ENCODE measurements at regions not wholly inside any gene's neighbourhood (a gene's known extent, or its start where the extent isn't known, plus 50 kb on each side); places are given as distances from the start of the nearest gene placed in this dataset.
"Not testable (repeated sequence)": the region's sequence is repeated elsewhere in the genome, so short reads cannot be mapped to it uniquely, and the experiment has no call there.

DNA sequence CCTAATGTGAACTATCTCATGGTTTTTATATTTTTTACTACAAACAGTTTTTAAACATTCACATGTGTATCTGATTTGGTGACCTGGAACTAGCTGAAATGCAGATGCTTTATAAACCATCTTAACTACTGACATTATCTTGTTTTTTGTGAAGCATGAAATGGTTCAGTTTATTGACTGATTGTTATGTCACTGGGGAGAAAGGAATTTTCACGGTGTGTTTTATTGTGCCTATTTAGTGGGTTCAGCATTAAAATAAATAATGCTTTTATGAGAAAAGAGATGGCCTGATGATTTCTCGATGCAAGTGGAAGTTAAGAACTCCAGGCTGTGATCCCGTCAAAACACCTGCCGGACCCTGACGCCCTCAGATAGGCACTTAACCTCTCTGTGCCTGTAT, 79.9 kb upstream of the KIF26B start:
- H3K27me3 ChIP-seq (replicated peaks; ENCODE audit: control insufficient read depth, insufficient read depth, low read length), result no peaks in the 10 kb centered on the region
- H3K36me3 ChIP-seq (ENCODE audit: control insufficient read depth, insufficient read depth, low read length), result no peaks in the 10 kb centered on the region
- no peak for DNase-seq (ENCODE audit: extremely low read depth, insufficient read length)
- TF ChIP-seq, protein P1, sequence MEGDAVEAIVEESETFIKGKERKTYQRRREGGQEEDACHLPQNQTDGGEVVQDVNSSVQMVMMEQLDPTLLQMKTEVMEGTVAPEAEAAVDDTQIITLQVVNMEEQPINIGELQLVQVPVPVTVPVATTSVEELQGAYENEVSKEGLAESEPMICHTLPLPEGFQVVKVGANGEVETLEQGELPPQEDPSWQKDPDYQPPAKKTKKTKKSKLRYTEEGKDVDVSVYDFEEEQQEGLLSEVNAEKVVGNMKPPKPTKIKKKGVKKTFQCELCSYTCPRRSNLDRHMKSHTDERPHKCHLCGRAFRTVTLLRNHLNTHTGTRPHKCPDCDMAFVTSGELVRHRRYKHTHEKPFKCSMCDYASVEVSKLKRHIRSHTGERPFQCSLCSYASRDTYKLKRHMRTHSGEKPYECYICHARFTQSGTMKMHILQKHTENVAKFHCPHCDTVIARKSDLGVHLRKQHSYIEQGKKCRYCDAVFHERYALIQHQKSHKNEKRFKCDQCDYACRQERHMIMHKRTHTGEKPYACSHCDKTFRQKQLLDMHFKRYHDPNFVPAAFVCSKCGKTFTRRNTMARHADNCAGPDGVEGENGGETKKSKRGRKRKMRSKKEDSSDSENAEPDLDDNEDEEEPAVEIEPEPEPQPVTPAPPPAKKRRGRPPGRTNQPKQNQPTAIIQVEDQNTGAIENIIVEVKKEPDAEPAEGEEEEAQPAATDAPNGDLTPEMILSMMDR (IDR thresholded peaks at IDR 0.05; ENCODE audit: insufficient read depth, low read length, poor library complexity, severe bottlenecking), result no peak
- no peak overlapping the region for H3K4me3 ChIP-seq (replicated peaks; ENCODE audit: low read depth, low read length)

DNA sequence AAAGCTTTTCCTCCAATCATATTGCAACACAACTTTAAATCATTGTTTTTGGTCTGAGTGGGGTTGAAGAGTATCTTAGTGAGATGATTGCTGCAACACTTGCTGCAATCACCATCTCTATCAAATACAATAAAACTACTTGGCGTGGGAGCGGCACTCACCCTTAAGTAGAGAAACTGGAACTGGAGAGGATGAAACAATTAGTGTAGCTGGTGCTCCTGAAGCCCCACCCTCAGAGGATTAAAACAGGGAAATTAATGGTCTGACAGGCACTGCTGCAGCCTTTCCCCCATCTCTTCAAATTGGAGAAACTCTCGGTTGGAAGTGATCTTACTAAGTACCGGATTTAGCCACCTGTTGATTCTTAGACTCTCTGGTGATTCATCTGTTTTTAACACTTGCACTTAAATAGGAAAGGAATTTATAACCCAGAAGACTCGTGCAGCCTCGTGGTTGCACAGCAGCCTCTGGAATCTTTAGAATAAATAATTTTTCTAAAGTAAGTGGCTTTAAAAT, 80.5 kb upstream of the KIF26B start:
- TF ChIP-seq, protein P1 (IDR thresholded peaks at IDR 0.05; ENCODE audit: insufficient read depth, low read length, poor library complexity, severe bottlenecking), result no peak
- Histone ChIP-seq H3K27me3 (replicated peaks; ENCODE audit: control insufficient read depth, insufficient read depth, low read length) (no peaks in the 10 kb centered on the region), H3K4me3 (replicated peaks; ENCODE audit: low read depth, low read length) (no peak overlapping the region), H3K36me3 (ENCODE audit: control insufficient read depth, insufficient read depth, low read length) (no peaks in the 10 kb centered on the region)
- no peak for DNase-seq (ENCODE audit: extremely low read depth, insufficient read length)

DNA sequence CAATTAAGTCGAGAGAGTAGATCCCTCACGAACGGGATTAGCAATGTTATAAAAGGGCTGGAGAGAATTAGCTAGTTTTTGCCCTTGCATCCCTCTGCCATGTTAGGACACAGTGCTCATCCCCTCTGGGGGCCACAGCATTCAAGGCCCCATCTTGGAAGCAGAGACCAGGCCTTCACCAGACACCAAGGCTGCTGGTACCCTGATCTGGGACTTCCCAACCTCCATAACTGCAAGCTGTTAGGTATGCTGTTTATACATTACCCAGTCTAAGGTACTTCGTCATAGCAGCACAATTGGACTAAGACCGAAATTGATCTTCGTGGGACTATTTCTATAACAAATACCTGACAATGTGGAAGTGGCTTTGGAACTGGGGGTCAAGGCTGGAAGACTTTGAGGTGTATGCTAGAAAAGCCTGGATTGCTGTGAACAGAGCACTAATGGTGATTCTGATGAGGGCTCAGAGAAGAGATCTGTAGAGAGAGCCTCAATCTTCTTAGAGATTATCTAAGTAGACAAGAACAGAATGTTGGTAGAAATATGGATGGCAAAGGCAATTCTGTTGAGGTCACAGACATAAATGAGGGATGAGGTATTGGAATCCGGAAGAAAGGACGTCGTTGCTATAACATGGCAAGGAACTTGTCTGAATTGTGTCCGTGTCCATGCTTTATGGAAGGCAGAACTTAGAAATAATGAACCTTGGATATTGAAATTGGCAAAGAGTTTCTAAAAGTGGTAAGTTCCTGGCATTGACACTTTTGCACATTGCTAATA, 83.8 kb upstream of the KIF26B start:
- Histone ChIP-seq H3K4me3 (replicated peaks; ENCODE audit: low read depth, low read length) (no peak overlapping the region), H3K27me3 (replicated peaks; ENCODE audit: control insufficient read depth, insufficient read depth, low read length) (no peaks in the 10 kb centered on the region), H3K36me3 (ENCODE audit: control insufficient read depth, insufficient read depth, low read length) (no peaks in the 10 kb centered on the region)
- no peak for DNase-seq (ENCODE audit: extremely low read depth, insufficient read length)
- TF ChIP-seq, protein P1 (IDR thresholded peaks at IDR 0.05; ENCODE audit: insufficient read depth, low read length, poor library complexity, severe bottlenecking), result no peak

DNA sequence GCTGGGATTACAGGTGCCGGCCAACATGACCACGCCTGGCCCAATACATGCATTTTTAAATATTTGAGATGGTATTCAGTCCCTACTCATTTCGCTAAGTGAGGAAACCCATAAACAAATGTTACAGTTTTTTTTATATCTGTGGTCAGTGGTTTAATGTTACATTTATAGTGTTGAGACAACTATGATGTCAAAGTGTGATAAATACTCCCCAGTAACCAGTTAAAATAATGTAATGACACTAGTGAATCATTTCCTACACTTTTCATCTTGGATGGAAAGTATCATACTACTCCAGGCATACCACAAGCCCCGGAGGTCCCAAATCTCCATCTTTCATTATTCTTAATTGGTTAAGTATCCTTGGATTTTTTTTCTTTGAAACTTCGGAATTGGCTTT, 87.5 kb upstream of the KIF26B start:
- no peaks in the 10 kb centered on the region for H3K36me3 ChIP-seq (ENCODE audit: control insufficient read depth, insufficient read depth, low read length)
- TF ChIP-seq, protein P1 (IDR thresholded peaks at IDR 0.05; ENCODE audit: insufficient read depth, low read length, poor library complexity, severe bottlenecking), result no peak
- H3K27me3 ChIP-seq (replicated peaks; ENCODE audit: control insufficient read depth, insufficient read depth, low read length), result no peaks in the 10 kb centered on the region
- no peak for DNase-seq (ENCODE audit: extremely low read depth, insufficient read length)
- no peak overlapping the region for H3K4me3 ChIP-seq (replicated peaks; ENCODE audit: low read depth, low read length)

DNA sequence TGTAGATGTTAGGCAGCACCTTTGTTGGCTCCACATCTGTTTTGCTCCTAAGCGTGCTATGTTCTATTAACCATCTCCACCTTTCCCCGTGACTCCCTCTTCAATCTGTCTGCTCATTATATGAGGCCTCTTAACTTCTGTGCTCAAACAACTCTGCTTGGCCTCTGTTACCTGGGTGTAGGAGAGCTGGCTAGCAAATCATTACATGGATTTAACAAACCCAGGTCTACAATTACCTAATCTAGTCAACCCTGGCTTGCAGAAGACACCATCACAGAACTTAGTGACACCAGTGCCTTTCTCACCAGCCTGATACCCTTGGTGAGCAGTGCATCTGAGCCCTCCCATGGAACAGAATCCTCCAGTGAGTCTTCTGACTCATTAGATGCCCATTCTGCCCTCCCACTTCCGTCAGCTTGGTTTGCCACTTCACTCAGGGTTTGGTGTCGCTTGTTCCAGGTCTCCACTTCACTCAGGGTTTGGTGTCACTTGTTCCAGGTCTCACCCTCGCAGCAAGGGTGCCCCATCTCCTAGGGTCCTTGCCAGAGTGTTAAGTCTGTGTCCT, 92.0 kb upstream of the KIF26B start:
- Histone ChIP-seq H3K4me3 (replicated peaks; ENCODE audit: low read depth, low read length) (no peak overlapping the region), H3K27me3 (replicated peaks; ENCODE audit: control insufficient read depth, insufficient read depth, low read length) (no peaks in the 10 kb centered on the region), H3K36me3 (ENCODE audit: control insufficient read depth, insufficient read depth, low read length) (no peaks in the 10 kb centered on the region)
- TF ChIP-seq, protein P1 (IDR thresholded peaks at IDR 0.05; ENCODE audit: insufficient read depth, low read length, poor library complexity, severe bottlenecking), result no peak
- DNase-seq (ENCODE audit: extremely low read depth, insufficient read length), result no peak

DNA sequence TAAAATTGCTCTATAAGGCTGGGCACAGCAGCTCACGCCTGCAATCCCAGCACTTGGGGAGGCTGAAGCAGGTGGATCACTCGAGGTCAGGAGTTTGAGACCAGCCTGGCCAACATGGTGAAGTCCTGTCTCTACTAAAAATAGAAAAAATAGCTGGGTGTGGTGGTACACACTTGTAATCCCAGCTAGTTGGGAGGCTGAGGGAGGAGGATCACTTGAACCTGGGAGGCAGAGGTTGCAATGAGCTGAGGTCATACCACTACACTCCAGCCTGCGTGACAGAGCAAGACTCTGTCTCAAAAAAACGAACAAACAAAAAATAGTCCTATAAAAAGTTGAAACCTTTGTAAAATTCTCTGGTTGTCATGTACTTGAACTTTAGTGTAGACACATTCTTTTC, 93.0 kb upstream of the KIF26B start:
- not testable (repeated sequence) for H3K36me3 ChIP-seq (ENCODE audit: control insufficient read depth, insufficient read depth, low read length); DNase-seq (ENCODE audit: extremely low read depth, insufficient read length); H3K27me3 ChIP-seq (replicated peaks; ENCODE audit: control insufficient read depth, insufficient read depth, low read length); H3K4me3 ChIP-seq (replicated peaks; ENCODE audit: low read depth, low read length)

Data from GM06990 (cell line).